OCI-LY3 (cell line): ENCODE measurements at regions not wholly inside any gene's neighbourhood (a gene's known extent, or its start where the extent isn't known, plus 50 kb on each side); places are given as distances from the start of the nearest gene placed in this dataset.

ENCODE experiments used
- H2AFZ ChIP-seq: fragments of 200-600, 300-600 bp; shearing (Covaris generic); 2 replicates; pipeline ENCODE4 v1.6.0; 2014; ENCODE audit warnings: antibody characterized with exemption, low read depth, low read length
- H3K27ac ChIP-seq: fragments of 200-600, 300-600 bp; sonication (generic); 2 replicates; pipeline ENCODE4 v1.5.1; 2014; ENCODE audit warnings: mild to moderate bottlenecking, low read length, moderate library complexity, mixed read lengths
- H3K27me3 ChIP-seq: fragments of 200-600, 300-600 bp; sonication (generic); 2 replicates; pipeline ENCODE4 v1.6.1; 2014; ENCODE audit warnings: low read depth, low read length, mixed read lengths
- H3K36me3 ChIP-seq: fragments of 200-600, 300-600 bp; sonication (generic); replicated peaks from 2 replicates; pipeline ENCODE3; 2014; ENCODE audit warnings: low read depth, low read length, mixed read lengths
- H3K4me1 ChIP-seq: fragments of 300-600, 200-600 bp; sonication (generic); 2 replicates; pipeline ENCODE4 v1.6.1; 2014; ENCODE audit warnings: low read length, mixed read lengths
- H3K4me2 ChIP-seq: fragments of 200-600, 300-600 bp; sonication (generic); 2 replicates; pipeline ENCODE4 v1.6.1; 2014; ENCODE audit warnings: low read length, mixed read lengths
- H3K4me3 ChIP-seq: fragments of 300-600, 200-600 bp; sonication (generic); 2 replicates; pipeline ENCODE4 v1.5.1; 2014; ENCODE audit warnings: antibody characterized with exemption, mild to moderate bottlenecking, low read length, moderate library complexity
- H3K79me2 ChIP-seq: fragments of 300-600, 200-600 bp; shearing (Covaris generic); 2 replicates; pipeline ENCODE4 v1.6.1; 2014; ENCODE audit warnings: mild to moderate bottlenecking, low read length, mixed read lengths
- H3K9ac ChIP-seq: fragments of 300-600, 200-600 bp; shearing (Covaris generic); 2 replicates; pipeline ENCODE4 v1.6.0; 2014; ENCODE audit warnings: mild to moderate bottlenecking, low read length, moderate library complexity
- H3K9me3 ChIP-seq: fragments of 200-600, 300-600 bp; shearing (Covaris generic); 2 replicates; pipeline ENCODE4 v1.6.1; 2014; ENCODE audit warnings: low read length, mixed read lengths; ENCODE audit not compliant: insufficient read depth
- H4K20me1 ChIP-seq: fragments of 200-600, 300-600 bp; sonication (generic); 2 replicates; pipeline ENCODE4 v1.6.1; 2016; ENCODE audit warnings: low read length, mixed read lengths; ENCODE audit not compliant: insufficient read depth
- CTCF ChIP-seq: fragments of 200-600, 300-600 bp; sonication (generic); IDR thresholded peaks from 2 replicates; pipeline ENCODE4 v1.5.1; 2014; ENCODE audit warnings: antibody characterized with exemption, low read length, low read depth
- EZH2phosphoT487 ChIP-seq: fragments of 200-600 bp; shearing (Covaris generic); IDR thresholded peaks from 2 replicates; pipeline ENCODE4 v1.6.1; 2018; ENCODE audit warnings: antibody characterized with exemption, mixed run types, low read depth

- no peak overlapping the region for H3K4me2 ChIP-seq
- H3K4me3 ChIP-seq: no peak overlapping the region
- no peaks in the 10 kb centered on the region for H3K9me3 ChIP-seq
- H3K36me3 ChIP-seq: no peaks in the 10 kb centered on the region
- H3K4me1 ChIP-seq: peaks cover 17% of the 10 kb centered on the region
- TF ChIP-seq CTCF: no peak
- TF ChIP-seq EZH2phosphoT487: no peak
- no peaks in the 10 kb centered on the region for H3K79me2 ChIP-seq
- H2AFZ ChIP-seq: no peak overlapping the region
- H3K27ac ChIP-seq: no peak overlapping the region
- no peak overlapping the region for H3K9ac ChIP-seq
- peaks cover 67% of the 10 kb centered on the region for H3K27me3 ChIP-seq
- H4K20me1 ChIP-seq: no peaks in the 10 kb centered on the region
These were observed 50.0 kb upstream of the MTPN start for GRCh38 chr7:136027160-136027559.
